ENCODE measurements at regions not wholly inside any gene's neighbourhood (a gene's known extent, or its start where the extent isn't known, plus 50 kb on each side); places are given as distances from the start of the nearest gene placed in this dataset.
A peak's percentile ranks its signal among the peaks of the same experiment; 100 is the strongest.

DNA sequence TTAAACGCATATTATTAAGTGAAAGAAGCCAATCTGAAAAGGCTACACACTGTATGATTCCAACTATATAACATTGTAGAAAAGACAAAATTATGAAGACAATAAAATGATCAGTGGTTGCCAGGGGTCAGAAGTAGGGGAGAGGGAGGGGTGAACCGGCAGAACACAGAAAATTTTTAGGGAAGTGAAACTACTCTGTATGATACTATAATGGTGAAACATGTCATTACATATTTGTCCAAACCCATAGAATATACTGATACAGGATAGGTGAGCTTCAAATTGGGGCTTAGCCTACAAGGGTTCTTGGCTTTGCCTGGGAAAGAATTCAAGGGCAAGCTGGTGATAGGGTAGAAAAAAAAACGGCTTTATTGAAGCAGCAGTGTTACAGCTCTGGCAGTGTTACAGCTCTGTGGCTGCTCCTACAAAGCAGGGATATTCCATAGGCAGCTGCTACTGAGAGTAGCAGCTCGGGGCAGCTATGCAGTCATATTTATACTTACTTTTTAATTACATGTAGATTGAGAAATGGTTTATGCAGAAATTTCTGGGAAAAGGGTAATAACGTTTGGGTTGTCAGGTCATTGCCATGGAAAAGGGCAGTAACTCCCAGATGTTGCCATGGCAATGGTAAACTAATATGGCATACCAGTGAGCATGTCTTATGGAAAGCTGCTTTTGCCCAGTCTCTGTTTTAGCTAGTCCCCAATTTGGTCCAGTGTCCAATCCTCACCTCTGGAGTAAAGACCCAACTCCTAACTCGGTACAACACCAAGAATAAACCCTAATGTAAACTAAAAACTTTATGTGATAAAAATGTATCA is 125.1 kb upstream of the SLC25A36 start:
- H3K36me3 ChIP-seq (ENCODE audit: control insufficient read depth, low read length) = peaks cover 10% of the 10 kb centered on the region
- TF ChIP-seq EZH2phosphoT487 (IDR thresholded peaks at IDR 0.05; ENCODE audit: borderline replicate concordance, low read length) (no peak), CTCF (IDR thresholded peaks at IDR 0.05; ENCODE audit: low read depth, low read length, poor library complexity, severe bottlenecking) (no peak)
- no peaks in the 10 kb centered on the region for H3K79me2 ChIP-seq (ENCODE audit: control insufficient read depth, low read length)
- H3F3A ChIP-seq (ENCODE audit: control insufficient read depth, insufficient read depth) = no peaks in the 10 kb centered on the region; the same call in 1 of the 2 replicates
- peak overlapping the region; percentile 47 for H3K4me3 ChIP-seq (ENCODE audit: low read length)
- H3K27me3 ChIP-seq (ENCODE audit: control insufficient read depth, low read length) = no peaks in the 10 kb centered on the region
- H3K4me2 ChIP-seq (ENCODE audit: low read length) = peak overlapping the region; percentile 55
- peak overlapping the region; percentile 65 for H3K27ac ChIP-seq (ENCODE audit: low read depth, low read length)
- H3K9me2 ChIP-seq (replicated peaks; ENCODE audit: control insufficient read depth, low read length) = no peaks in the 10 kb centered on the region
- H3K9me3 ChIP-seq (ENCODE audit: control insufficient read depth, insufficient read depth, low read length) = peaks cover 21% of the 10 kb centered on the region
- H3K4me1 ChIP-seq (ENCODE audit: control insufficient read depth, low read length) = peaks cover 63% of the 10 kb centered on the region
- H4K20me1 ChIP-seq (ENCODE audit: control insufficient read depth, insufficient read depth, low read depth, low read length) = no peaks in the 10 kb centered on the region

DNA sequence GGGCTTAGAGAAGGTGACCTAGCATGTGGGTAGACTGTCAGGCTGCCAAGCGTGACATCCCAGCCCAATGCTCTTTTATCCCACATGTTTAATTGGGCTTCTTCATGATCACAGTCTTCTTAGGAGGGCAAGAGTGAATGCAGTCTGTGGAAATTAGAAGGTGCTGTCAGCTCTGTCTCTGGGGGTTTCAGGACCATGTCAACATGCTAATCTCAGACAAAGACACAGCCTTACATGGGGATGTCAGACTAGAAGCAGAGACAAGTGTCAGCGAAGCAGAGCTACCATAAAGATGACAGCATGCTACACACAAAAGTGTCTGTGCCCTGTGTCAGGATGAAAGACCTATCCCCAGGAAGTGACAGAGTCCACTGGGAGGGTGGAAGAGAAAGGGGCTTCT is 120.1 kb upstream of the SLC25A36 start:
- Histone ChIP-seq H3K9me2 (replicated peaks; ENCODE audit: control insufficient read depth, low read length) (no peaks in the 10 kb centered on the region), H3K36me3 (ENCODE audit: control insufficient read depth, low read length) (peaks cover 4% of the 10 kb centered on the region; the same call in 1 of the 2 replicates), H3K27ac (ENCODE audit: low read depth, low read length) (no peak overlapping the region), H4K20me1 (ENCODE audit: control insufficient read depth, insufficient read depth, low read depth, low read length) (no peaks in the 10 kb centered on the region), H3K9me3 (ENCODE audit: control insufficient read depth, insufficient read depth, low read length) (0 out of 2 replicates have a peak, but pooled peaks cover 3% of the 10 kb centered on the region), H3K4me2 (ENCODE audit: low read length) (no peak overlapping the region), H3K27me3 (ENCODE audit: control insufficient read depth, low read length) (no peaks in the 10 kb centered on the region), H3K4me1 (ENCODE audit: control insufficient read depth, low read length) (peaks cover 66% of the 10 kb centered on the region), H3K4me3 (ENCODE audit: low read length) (no peak overlapping the region), H3K79me2 (ENCODE audit: control insufficient read depth, low read length) (no peaks in the 10 kb centered on the region), H3F3A (ENCODE audit: control insufficient read depth, insufficient read depth) (no peaks in the 10 kb centered on the region; the same call in 1 of the 2 replicates)
- TF ChIP-seq CTCF (IDR thresholded peaks at IDR 0.05; ENCODE audit: low read depth, low read length, poor library complexity, severe bottlenecking) = no peak
- TF ChIP-seq EZH2phosphoT487 (IDR thresholded peaks at IDR 0.05; ENCODE audit: borderline replicate concordance, low read length) = no peak

GRCh38 chr3:140822401-140823047 is 119.1 kb upstream of the SLC25A36 start:
- no peaks in the 10 kb centered on the region for H3K9me3 ChIP-seq (ENCODE audit: control insufficient read depth, insufficient read depth, low read length)
- H3K4me2 ChIP-seq (ENCODE audit: low read length) = no peak overlapping the region
- peaks cover 56% of the 10 kb centered on the region for H3K4me1 ChIP-seq (ENCODE audit: control insufficient read depth, low read length)
- H3K27ac ChIP-seq (ENCODE audit: low read depth, low read length) = no peak overlapping the region
- H3K4me3 ChIP-seq (ENCODE audit: low read length) = no peak overlapping the region
- H4K20me1 ChIP-seq (ENCODE audit: control insufficient read depth, insufficient read depth, low read depth, low read length) = no peaks in the 10 kb centered on the region
- H3F3A ChIP-seq (ENCODE audit: control insufficient read depth, insufficient read depth) = no peaks in the 10 kb centered on the region
- no peak for TF ChIP-seq EZH2phosphoT487 (IDR thresholded peaks at IDR 0.05; ENCODE audit: borderline replicate concordance, low read length)
- no peak for TF ChIP-seq CTCF (IDR thresholded peaks at IDR 0.05; ENCODE audit: low read depth, low read length, poor library complexity, severe bottlenecking)
- no peaks in the 10 kb centered on the region for H3K36me3 ChIP-seq (ENCODE audit: control insufficient read depth, low read length)
- H3K79me2 ChIP-seq (ENCODE audit: control insufficient read depth, low read length) = no peaks in the 10 kb centered on the region
- no peaks in the 10 kb centered on the region for H3K9me2 ChIP-seq (replicated peaks; ENCODE audit: control insufficient read depth, low read length)
- H3K27me3 ChIP-seq (ENCODE audit: control insufficient read depth, low read length) = no peaks in the 10 kb centered on the region

Data from DOHH2 (cell line).